HepG2 (cell line): ENCODE measurements at regions not wholly inside any gene's neighbourhood (a gene's known extent, or its start where the extent isn't known, plus 50 kb on each side); places are given as distances from the start of the nearest gene placed in this dataset.

Source experiments
- KAT2B ChIP-seq: fragments of 150-350 bp; IDR thresholded peaks from 2 replicates; pipeline ENCODE4 v1.6.1; 2014; ENCODE audit warnings: low read depth, low read length, borderline replicate concordance
- MEIS2 ChIP-seq: sonication (generic); formaldehyde crosslinking; IDR thresholded peaks from 2 replicates; pipeline ENCODE4 v1.9.0; 2021; ENCODE audit warnings: mild to moderate bottlenecking, missing genetic modification reagents
- MYC ChIP-seq: sonication (generic); formaldehyde crosslinking; IDR thresholded peaks from 2 replicates; pipeline ENCODE4 v1.9.0; 2021; ENCODE audit warnings: missing genetic modification reagents, borderline replicate concordance
- NKX3-1 ChIP-seq: sonication (generic); formaldehyde crosslinking; IDR thresholded peaks from 2 replicates; pipeline ENCODE4 v1.5.0; 2020; ENCODE audit warnings: missing genetic modification reagents
- TBX3 ChIP-seq: fragments of 450-650 bp; IDR thresholded peaks from 2 replicates; pipeline ENCODE4 v1.6.1; 2017; ENCODE audit warnings: antibody characterized with exemption, mild to moderate bottlenecking, inconsistent platforms, borderline replicate concordance
- ZNF121 ChIP-seq: sonication (generic); formaldehyde crosslinking; IDR thresholded peaks from 2 replicates; pipeline ENCODE4 v1.5.0; 2020; ENCODE audit warnings: mild to moderate bottlenecking, missing genetic modification reagents
- ZNF124 ChIP-seq: sonication (generic); formaldehyde crosslinking; IDR thresholded peaks from 2 replicates; pipeline ENCODE4 v1.4.0; 2020; ENCODE audit warnings: missing genetic modification reagents
- TF ChIP-seq, protein P1 (sequence below): sonication (generic); formaldehyde crosslinking; conservative IDR thresholded peaks from 2 replicates; pipeline ENCODE4 v1.4.0; 2020; ENCODE audit warnings: missing genetic modification reagents
- TF ChIP-seq, protein P2 (sequence below): sonication (generic); formaldehyde crosslinking; IDR thresholded peaks from 2 replicates; pipeline ENCODE4 v1.8.0; 2022; ENCODE audit warnings: missing genetic modification reagents, mild to moderate bottlenecking, borderline replicate concordance
- TF ChIP-seq, protein P3 (sequence below): sonication (generic); formaldehyde crosslinking; IDR thresholded peaks from 2 replicates; pipeline ENCODE4 v1.4.0; 2020; ENCODE audit warnings: missing genetic modification reagents
- TF ChIP-seq, protein P4 (sequence below): sonication (generic); formaldehyde crosslinking; IDR thresholded peaks from 2 replicates; pipeline ENCODE4 v1.4.0; 2020; ENCODE audit warnings: missing genetic modification reagents

DNA sequence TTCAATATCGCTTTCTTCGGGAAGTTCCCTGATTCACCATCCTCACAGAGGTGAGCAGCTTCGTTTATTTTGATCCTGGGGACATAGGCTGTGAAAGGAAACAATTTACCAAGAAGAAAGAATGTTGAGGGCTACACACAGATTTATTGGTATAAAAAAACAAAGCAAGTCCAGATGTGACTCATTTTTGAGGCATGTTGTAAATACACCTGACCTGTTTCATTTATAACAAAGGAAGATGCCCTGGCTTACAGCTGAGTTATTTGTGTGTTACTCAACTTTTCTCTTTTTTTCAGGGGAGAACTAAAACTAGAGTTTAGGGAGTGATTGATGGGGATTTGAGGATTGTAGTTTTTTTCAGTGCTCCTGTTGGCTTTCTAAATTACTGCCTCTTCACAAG lies 489.5 kb downstream of the CBLN4 start:
- TF ChIP-seq TBX3 (no peak), NKX3-1 (CRISPR knock-in tag) (no peak), ZNF124 (CRISPR knock-in tag) (no peak), KAT2B (no peak), MYC (CRISPR knock-in tag) (no peak), MEIS2 (no peak), ZNF121 (CRISPR knock-in tag) (no peak)
- TF ChIP-seq, protein P1, sequence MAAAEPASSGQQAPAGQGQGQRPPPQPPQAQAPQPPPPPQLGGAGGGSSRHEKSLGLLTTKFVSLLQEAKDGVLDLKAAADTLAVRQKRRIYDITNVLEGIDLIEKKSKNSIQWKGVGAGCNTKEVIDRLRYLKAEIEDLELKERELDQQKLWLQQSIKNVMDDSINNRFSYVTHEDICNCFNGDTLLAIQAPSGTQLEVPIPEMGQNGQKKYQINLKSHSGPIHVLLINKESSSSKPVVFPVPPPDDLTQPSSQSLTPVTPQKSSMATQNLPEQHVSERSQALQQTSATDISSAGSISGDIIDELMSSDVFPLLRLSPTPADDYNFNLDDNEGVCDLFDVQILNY (CRISPR knock-in tag): no peak
- TF ChIP-seq, protein P2, sequence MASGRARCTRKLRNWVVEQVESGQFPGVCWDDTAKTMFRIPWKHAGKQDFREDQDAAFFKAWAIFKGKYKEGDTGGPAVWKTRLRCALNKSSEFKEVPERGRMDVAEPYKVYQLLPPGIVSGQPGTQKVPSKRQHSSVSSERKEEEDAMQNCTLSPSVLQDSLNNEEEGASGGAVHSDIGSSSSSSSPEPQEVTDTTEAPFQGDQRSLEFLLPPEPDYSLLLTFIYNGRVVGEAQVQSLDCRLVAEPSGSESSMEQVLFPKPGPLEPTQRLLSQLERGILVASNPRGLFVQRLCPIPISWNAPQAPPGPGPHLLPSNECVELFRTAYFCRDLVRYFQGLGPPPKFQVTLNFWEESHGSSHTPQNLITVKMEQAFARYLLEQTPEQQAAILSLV (CRISPR knock-in tag): no peak
- TF ChIP-seq, protein P3, sequence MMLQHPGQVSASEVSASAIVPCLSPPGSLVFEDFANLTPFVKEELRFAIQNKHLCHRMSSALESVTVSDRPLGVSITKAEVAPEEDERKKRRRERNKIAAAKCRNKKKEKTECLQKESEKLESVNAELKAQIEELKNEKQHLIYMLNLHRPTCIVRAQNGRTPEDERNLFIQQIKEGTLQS (CRISPR knock-in tag): no peak
- TF ChIP-seq, protein P4, sequence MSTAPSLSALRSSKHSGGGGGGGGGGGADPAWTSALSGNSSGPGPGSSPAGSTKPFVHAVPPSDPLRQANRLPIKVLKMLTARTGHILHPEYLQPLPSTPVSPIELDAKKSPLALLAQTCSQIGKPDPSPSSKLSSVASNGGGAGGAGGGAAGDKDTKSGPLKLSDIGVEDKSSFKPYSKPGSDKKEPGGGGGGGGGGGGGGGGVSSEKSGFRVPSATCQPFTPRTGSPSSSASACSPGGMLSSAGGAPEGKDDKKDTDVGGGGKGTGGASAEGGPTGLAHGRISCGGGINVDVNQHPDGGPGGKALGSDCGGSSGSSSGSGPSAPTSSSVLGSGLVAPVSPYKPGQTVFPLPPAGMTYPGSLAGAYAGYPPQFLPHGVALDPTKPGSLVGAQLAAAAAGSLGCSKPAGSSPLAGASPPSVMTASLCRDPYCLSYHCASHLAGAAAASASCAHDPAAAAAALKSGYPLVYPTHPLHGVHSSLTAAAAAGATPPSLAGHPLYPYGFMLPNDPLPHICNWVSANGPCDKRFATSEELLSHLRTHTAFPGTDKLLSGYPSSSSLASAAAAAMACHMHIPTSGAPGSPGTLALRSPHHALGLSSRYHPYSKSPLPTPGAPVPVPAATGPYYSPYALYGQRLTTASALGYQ: no peak
